RWPE2 (cell line): ENCODE measurements at regions not wholly inside any gene's neighbourhood (a gene's known extent, or its start where the extent isn't known, plus 50 kb on each side); places are given as distances from the start of the nearest gene placed in this dataset.

Source experiments
- ATAC-seq: fragments of 200-7000 bp; cut with Tn5 transposase; 3 replicates; pipeline ENCODE4 v1.9.1; 2021; ENCODE audit warnings: low read depth
- DNase-seq: peaks from one replicate; pipeline ENCODE4 v3.0.0-alpha.2; 2020; ENCODE audit warnings: low spot score
- H3K27ac ChIP-seq: fragments of 450-650 bp; 2 replicates; pipeline ENCODE4 v1.5.1; 2017; ENCODE audit warnings: mild to moderate bottlenecking; ENCODE audit not compliant: poor library complexity, severe bottlenecking
- H3K27me3 ChIP-seq: fragments of 250-450 bp; sonication (Bioruptor Pico); 2 replicates; pipeline ENCODE4 v1.5.1; 2021; ENCODE audit warnings: mild to moderate bottlenecking, moderate library complexity; ENCODE audit not compliant: insufficient read depth, poor library complexity, severe bottlenecking
- H3K36me3 ChIP-seq: fragments of 250-450 bp; sonication (Bioruptor Pico); 2 replicates; pipeline ENCODE4 v1.5.1; 2020; ENCODE audit warnings: low read depth, mild to moderate bottlenecking, moderate library complexity
- H3K4me1 ChIP-seq: fragments of 250-450 bp; sonication (Bioruptor Pico); 2 replicates; pipeline ENCODE4 v1.5.1; 2021; ENCODE audit warnings: mild to moderate bottlenecking, moderate library complexity; ENCODE audit not compliant: insufficient read depth, poor library complexity, severe bottlenecking
- H3K4me3 ChIP-seq: fragments of 250-450 bp; sonication (Bioruptor Pico); 2 replicates; pipeline ENCODE4 v1.5.1; 2021; ENCODE audit warnings: mild to moderate bottlenecking, moderate library complexity; ENCODE audit not compliant: severe bottlenecking
- H3K9me3 ChIP-seq: fragments of 250-450 bp; sonication (Bioruptor Pico); 2 replicates; pipeline ENCODE4 v1.5.1; 2021; ENCODE audit warnings: mild to moderate bottlenecking, moderate library complexity; ENCODE audit not compliant: severe bottlenecking
- TF ChIP-seq, protein P1 (sequence below): fragments of 450-650 bp; IDR thresholded peaks from one replicate; pipeline ENCODE4 v1.5.1; 2017; ENCODE audit warnings: mild to moderate bottlenecking, moderate library complexity; ENCODE audit not compliant: poor library complexity, severe bottlenecking

DNA sequence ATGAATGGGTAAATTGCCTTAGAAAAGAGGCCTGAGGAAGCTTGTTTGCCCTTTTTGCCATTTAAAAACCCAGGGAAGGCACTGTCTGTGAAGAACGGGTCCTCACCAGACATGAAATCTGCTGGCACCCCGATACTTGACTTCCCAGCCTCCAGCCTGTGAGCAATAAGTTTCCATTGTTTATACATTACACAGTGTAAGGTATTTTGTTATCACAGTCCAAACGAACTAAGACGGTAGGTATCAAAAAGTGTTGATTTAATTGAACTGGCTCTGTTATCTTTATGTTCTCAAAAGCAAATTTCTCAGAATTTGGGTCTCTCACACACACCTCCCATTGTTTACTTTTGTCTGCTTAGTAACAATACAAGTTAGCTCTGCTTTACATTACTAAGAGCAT, 181.1 kb upstream of the MARCKS start:
- no peaks in the 10 kb centered on the region for H3K9me3 ChIP-seq
- H3K27me3 ChIP-seq, result no peaks in the 10 kb centered on the region
- no peak for ATAC-seq
- no peaks in the 10 kb centered on the region for H3K36me3 ChIP-seq
- no peak for DNase-seq
- H3K4me1 ChIP-seq, result no peaks in the 10 kb centered on the region
- TF ChIP-seq, protein P1, sequence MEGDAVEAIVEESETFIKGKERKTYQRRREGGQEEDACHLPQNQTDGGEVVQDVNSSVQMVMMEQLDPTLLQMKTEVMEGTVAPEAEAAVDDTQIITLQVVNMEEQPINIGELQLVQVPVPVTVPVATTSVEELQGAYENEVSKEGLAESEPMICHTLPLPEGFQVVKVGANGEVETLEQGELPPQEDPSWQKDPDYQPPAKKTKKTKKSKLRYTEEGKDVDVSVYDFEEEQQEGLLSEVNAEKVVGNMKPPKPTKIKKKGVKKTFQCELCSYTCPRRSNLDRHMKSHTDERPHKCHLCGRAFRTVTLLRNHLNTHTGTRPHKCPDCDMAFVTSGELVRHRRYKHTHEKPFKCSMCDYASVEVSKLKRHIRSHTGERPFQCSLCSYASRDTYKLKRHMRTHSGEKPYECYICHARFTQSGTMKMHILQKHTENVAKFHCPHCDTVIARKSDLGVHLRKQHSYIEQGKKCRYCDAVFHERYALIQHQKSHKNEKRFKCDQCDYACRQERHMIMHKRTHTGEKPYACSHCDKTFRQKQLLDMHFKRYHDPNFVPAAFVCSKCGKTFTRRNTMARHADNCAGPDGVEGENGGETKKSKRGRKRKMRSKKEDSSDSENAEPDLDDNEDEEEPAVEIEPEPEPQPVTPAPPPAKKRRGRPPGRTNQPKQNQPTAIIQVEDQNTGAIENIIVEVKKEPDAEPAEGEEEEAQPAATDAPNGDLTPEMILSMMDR, result no peak
- no peak overlapping the region for H3K4me3 ChIP-seq
- no peak overlapping the region for H3K27ac ChIP-seq

DNA sequence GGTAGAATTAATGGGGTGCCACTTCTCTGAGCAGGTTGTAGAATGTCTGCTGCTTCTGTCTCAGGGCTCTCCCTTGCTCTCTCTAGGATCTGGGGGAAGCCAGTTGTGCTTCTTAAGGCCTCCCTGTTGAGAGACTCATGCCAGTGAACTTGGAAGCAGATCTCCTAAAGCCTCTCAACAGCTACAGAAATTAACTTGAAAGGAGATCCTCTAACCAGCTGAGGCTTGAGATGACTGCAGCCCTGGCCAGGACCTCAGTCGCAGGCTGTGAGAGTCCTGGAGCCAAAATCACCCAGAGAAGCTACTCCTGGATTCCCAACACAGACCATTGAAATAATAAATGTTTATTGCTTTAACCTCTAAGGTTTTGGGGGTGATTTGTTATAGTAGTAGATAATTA, 180.2 kb upstream of the MARCKS start:
- DNase-seq, result no peak
- no peak overlapping the region for H3K27ac ChIP-seq
- H3K9me3 ChIP-seq, result no peaks in the 10 kb centered on the region
- TF ChIP-seq, protein P1, result no peak
- H3K4me1 ChIP-seq, result no peaks in the 10 kb centered on the region
- H3K36me3 ChIP-seq, result no peaks in the 10 kb centered on the region
- no peak overlapping the region for H3K4me3 ChIP-seq
- no peak for ATAC-seq
- no peaks in the 10 kb centered on the region for H3K27me3 ChIP-seq

DNA sequence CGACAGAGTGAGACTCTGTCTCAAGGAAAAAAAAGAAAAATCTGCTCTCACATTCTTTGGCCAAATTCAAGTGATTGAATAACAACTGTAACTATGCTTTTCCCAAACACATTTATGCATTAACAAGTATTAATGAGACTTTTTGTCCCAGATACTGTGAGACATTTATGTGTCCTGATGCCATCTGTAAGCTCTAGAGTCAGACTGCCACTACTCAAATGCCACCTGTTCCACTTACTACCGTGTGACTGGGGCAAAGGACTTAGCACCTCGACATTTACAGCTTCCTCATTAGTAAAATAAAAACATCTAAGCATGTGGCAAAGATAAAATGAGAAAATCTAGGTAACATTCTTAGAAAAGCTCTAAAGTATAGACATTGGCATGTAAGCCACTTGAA, 178.1 kb upstream of the MARCKS start:
- no peak for DNase-seq
- H3K36me3 ChIP-seq, result no peaks in the 10 kb centered on the region
- H3K4me1 ChIP-seq, result no peaks in the 10 kb centered on the region
- ATAC-seq, result no peak
- no peak overlapping the region for H3K4me3 ChIP-seq
- TF ChIP-seq, protein P1, result no peak
- no peaks in the 10 kb centered on the region for H3K9me3 ChIP-seq
- no peak overlapping the region for H3K27ac ChIP-seq
- H3K27me3 ChIP-seq, result no peaks in the 10 kb centered on the region

DNA sequence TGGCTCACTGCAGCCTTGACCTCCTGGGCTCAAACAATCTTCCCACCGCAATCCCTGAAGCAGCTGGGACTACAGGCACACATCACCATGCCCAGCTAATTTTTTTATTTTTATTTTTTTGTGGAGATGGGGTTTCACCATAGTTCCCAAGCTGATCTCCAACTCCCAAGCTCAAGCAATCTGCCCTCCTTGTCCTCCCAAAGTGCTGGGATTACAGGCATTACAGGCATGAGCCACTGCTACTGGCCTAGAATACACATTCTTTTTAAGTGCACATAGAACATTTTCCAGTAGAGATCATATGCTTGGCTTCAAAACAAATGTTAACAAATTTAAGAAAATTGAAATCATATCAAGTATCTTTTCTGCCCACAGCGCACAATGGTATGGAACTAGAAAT, 176.8 kb upstream of the MARCKS start:
- ATAC-seq (no peak), DNase-seq (no peak)
- TF ChIP-seq, protein P1, result no peak
- H3K36me3 ChIP-seq, result no peaks in the 10 kb centered on the region
- no peaks in the 10 kb centered on the region for H3K27me3 ChIP-seq
- peaks cover 9% of the 10 kb centered on the region for H3K4me1 ChIP-seq
- H3K4me3 ChIP-seq, result no peak overlapping the region
- H3K9me3 ChIP-seq, result no peaks in the 10 kb centered on the region
- H3K27ac ChIP-seq, result no peak overlapping the region

DNA sequence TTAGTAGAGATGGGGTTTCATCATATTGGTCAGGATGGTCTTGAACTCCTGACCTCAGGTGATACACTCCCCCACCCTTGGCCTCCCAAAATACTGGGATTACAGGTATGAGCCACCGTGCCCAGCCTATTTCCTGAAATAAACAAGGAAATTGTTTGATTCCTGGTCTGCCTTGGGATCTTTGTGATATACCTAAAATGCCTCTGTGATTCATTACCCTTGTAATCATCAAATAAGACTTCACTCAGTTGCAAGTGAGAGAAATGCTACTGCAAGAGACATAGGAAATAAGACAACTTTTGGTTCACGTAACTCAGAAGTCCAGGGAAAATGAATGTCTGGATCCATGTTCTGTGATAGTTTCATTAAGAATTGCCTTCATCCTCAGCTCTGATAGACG, 173.2 kb upstream of the MARCKS start:
- Histone ChIP-seq H3K27me3 (no peaks in the 10 kb centered on the region), H3K4me3 (no peak overlapping the region), H3K9me3 (no peaks in the 10 kb centered on the region), H3K27ac (no peak overlapping the region), H3K36me3 (no peaks in the 10 kb centered on the region), H3K4me1 (peaks cover 9% of the 10 kb centered on the region)
- no peak for DNase-seq
- no peak for ATAC-seq
- TF ChIP-seq, protein P1, result no peak
